OCI-LY1 (cell line): ENCODE measurements at regions not wholly inside any gene's neighbourhood (a gene's known extent, or its start where the extent isn't known, plus 50 kb on each side); places are given as distances from the start of the nearest gene placed in this dataset.

Source experiments
- CTCF ChIP-seq: fragments of 200-600 bp; sonication (generic), shearing (Covaris generic); IDR thresholded peaks from 2 replicates; pipeline ENCODE4 v1.5.1; 2017; ENCODE audit warnings: mild to moderate bottlenecking, antibody characterized with exemption, low read length, moderate library complexity, mixed read lengths
- EZH2 ChIP-seq: fragments of 200-600 bp; sonication (generic), shearing (Covaris generic); IDR thresholded peaks from 2 replicates; pipeline ENCODE4 v1.8.0; 2017; ENCODE audit warnings: borderline replicate concordance, mixed run types, mild to moderate bottlenecking, antibody characterized with exemption, low read length, moderate library complexity, mixed read lengths

GRCh38 chrX:122565952-122566351 lies 618.1 kb upstream of the GRIA3 start:
- no peak for TF ChIP-seq CTCF
- no peak for TF ChIP-seq EZH2
